ENCODE measurements at regions not wholly inside any gene's neighbourhood (a gene's known extent, or its start where the extent isn't known, plus 50 kb on each side); places are given as distances from the start of the nearest gene placed in this dataset.

DNA sequence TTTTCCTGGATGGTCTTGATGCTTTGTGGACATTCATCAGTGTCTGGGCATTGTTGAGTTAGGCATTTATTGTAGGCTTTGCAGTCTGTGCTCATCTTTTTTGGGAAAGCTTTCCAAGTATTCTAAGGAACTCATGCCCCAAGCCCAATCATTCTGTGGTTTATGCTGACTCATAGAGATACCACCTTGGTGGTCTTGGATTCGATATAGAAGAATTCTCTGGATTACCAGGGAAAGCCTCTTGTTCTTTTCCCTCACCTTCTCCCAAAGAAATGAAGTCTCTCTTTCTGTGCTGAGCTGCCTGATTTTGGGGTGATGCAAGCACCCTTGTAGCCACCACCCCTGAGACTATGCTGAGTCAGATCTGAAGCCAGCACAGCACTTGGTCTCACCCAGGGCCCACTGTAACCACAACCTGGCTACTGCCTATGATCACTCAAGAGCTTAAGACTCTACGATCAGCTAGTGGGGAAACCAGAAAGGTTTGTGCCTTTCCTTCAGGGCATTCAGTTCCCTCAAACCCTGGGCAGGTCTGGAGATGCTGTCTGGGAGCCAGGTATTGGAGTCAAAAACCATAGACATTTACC lies 422.6 kb downstream of the NUF2 start:
- TF ChIP-seq CTBP1 (IDR thresholded peaks at IDR 0.05; ENCODE audit: borderline replicate concordance): no peak
- TF ChIP-seq SP1 (IDR thresholded peaks at IDR 0.05): no peak
- no peak for TF ChIP-seq TARDBP (IDR thresholded peaks at IDR 0.05)
- no peak for TF ChIP-seq PKNOX1 (IDR thresholded peaks at IDR 0.05)
- no peak for TF ChIP-seq BHLHE40 (IDR thresholded peaks at IDR 0.05; ENCODE audit: borderline replicate concordance)
- TF ChIP-seq FOXM1 (IDR thresholded peaks at IDR 0.05; ENCODE audit: borderline replicate concordance): no peak
